ENCODE measurements at regions not wholly inside any gene's neighbourhood (a gene's known extent, or its start where the extent isn't known, plus 50 kb on each side); places are given as distances from the start of the nearest gene placed in this dataset.
"Not testable (repeated sequence)": the region's sequence is repeated elsewhere in the genome, so short reads cannot be mapped to it uniquely, and the experiment has no call there.

- H2AFZ ChIP-seq; intact Hi-C loops (cut with micrococcal nuclease; ENCODE audit: unreplicated experiment); H3K9me3 ChIP-seq (ENCODE audit: insufficient read depth, low read depth); POLR2A ChIA-PET (ENCODE audit: unreplicated experiment); H3K4me3 ChIP-seq; H3K4me2 ChIP-seq; DNase-seq; H3K27ac ChIP-seq; H3K36me3 ChIP-seq (ENCODE audit: low read depth); H3F3A ChIP-seq (ENCODE audit: insufficient read depth, low read depth); H4K20me1 ChIP-seq (ENCODE audit: insufficient read depth); CTCF ChIA-PET; BruUV-seq (replicated peaks); H3K4me1 ChIP-seq (replicated peaks; ENCODE audit: insufficient read depth); H3K9me2 ChIP-seq (ENCODE audit: insufficient read depth); H3K79me2 ChIP-seq (ENCODE audit: low read depth); H3K27me3 ChIP-seq (ENCODE audit: insufficient read depth, low read depth): not testable (repeated sequence)
Observed at GRCh38 chr21:5117135-5117534, 5404.2 kb upstream of the TPTE start.

GRCh38 chr21:5117666-5118295 lies 5403.6 kb upstream of the TPTE start:
- H3K36me3 ChIP-seq (ENCODE audit: low read depth); H3K27me3 ChIP-seq (ENCODE audit: insufficient read depth, low read depth); H4K20me1 ChIP-seq (ENCODE audit: insufficient read depth); BruUV-seq (replicated peaks); H3K9me3 ChIP-seq (ENCODE audit: insufficient read depth, low read depth); H3K27ac ChIP-seq; CTCF ChIA-PET; H2AFZ ChIP-seq; H3K4me2 ChIP-seq; DNase-seq; H3F3A ChIP-seq (ENCODE audit: insufficient read depth, low read depth); H3K4me3 ChIP-seq; H3K4me1 ChIP-seq (replicated peaks; ENCODE audit: insufficient read depth); H3K9me2 ChIP-seq (ENCODE audit: insufficient read depth); intact Hi-C loops (cut with micrococcal nuclease; ENCODE audit: unreplicated experiment); H3K79me2 ChIP-seq (ENCODE audit: low read depth); POLR2A ChIA-PET (ENCODE audit: unreplicated experiment): not testable (repeated sequence)

- POLR2A ChIA-PET (ENCODE audit: unreplicated experiment); H3K4me2 ChIP-seq; H3K27me3 ChIP-seq (ENCODE audit: insufficient read depth, low read depth); H4K20me1 ChIP-seq (ENCODE audit: insufficient read depth); H2AFZ ChIP-seq; H3K79me2 ChIP-seq (ENCODE audit: low read depth); H3K36me3 ChIP-seq (ENCODE audit: low read depth); H3K27ac ChIP-seq; H3K4me3 ChIP-seq; H3K9me3 ChIP-seq (ENCODE audit: insufficient read depth, low read depth); BruUV-seq (replicated peaks); DNase-seq; H3F3A ChIP-seq (ENCODE audit: insufficient read depth, low read depth); H3K4me1 ChIP-seq (replicated peaks; ENCODE audit: insufficient read depth); CTCF ChIA-PET; H3K9me2 ChIP-seq (ENCODE audit: insufficient read depth); intact Hi-C loops (cut with micrococcal nuclease; ENCODE audit: unreplicated experiment): not testable (repeated sequence)
Observed at GRCh38 chr21:5118296-5118679, 5403.1 kb upstream of the TPTE start.

GRCh38 chr21:5119179-5119578 lies 5402.2 kb upstream of the TPTE start:
- H3K79me2 ChIP-seq (ENCODE audit: low read depth); CTCF ChIA-PET; H4K20me1 ChIP-seq (ENCODE audit: insufficient read depth); H3F3A ChIP-seq (ENCODE audit: insufficient read depth, low read depth); H3K4me3 ChIP-seq; BruUV-seq (replicated peaks); H2AFZ ChIP-seq; intact Hi-C loops (cut with micrococcal nuclease; ENCODE audit: unreplicated experiment); H3K36me3 ChIP-seq (ENCODE audit: low read depth); POLR2A ChIA-PET (ENCODE audit: unreplicated experiment); DNase-seq; H3K4me2 ChIP-seq; H3K9me3 ChIP-seq (ENCODE audit: insufficient read depth, low read depth); H3K27ac ChIP-seq; H3K9me2 ChIP-seq (ENCODE audit: insufficient read depth); H3K27me3 ChIP-seq (ENCODE audit: insufficient read depth, low read depth); H3K4me1 ChIP-seq (replicated peaks; ENCODE audit: insufficient read depth): not testable (repeated sequence)

GRCh38 chr21:5121399-5121798 lies 5400.0 kb upstream of the TPTE start:
- CTCF ChIA-PET; H4K20me1 ChIP-seq (ENCODE audit: insufficient read depth); H3K79me2 ChIP-seq (ENCODE audit: low read depth); H3F3A ChIP-seq (ENCODE audit: insufficient read depth, low read depth); H3K36me3 ChIP-seq (ENCODE audit: low read depth); H3K9me2 ChIP-seq (ENCODE audit: insufficient read depth); BruUV-seq (replicated peaks); H3K4me2 ChIP-seq; H2AFZ ChIP-seq; DNase-seq; POLR2A ChIA-PET (ENCODE audit: unreplicated experiment); intact Hi-C loops (cut with micrococcal nuclease; ENCODE audit: unreplicated experiment); H3K4me1 ChIP-seq (replicated peaks; ENCODE audit: insufficient read depth); H3K4me3 ChIP-seq; H3K27ac ChIP-seq; H3K27me3 ChIP-seq (ENCODE audit: insufficient read depth, low read depth); H3K9me3 ChIP-seq (ENCODE audit: insufficient read depth, low read depth): not testable (repeated sequence)

- BruUV-seq (replicated peaks); H3K4me3 ChIP-seq; DNase-seq; H3K27ac ChIP-seq; H3K36me3 ChIP-seq (ENCODE audit: low read depth); H3K27me3 ChIP-seq (ENCODE audit: insufficient read depth, low read depth); H3F3A ChIP-seq (ENCODE audit: insufficient read depth, low read depth); H3K9me2 ChIP-seq (ENCODE audit: insufficient read depth); H2AFZ ChIP-seq; POLR2A ChIA-PET (ENCODE audit: unreplicated experiment); intact Hi-C loops (cut with micrococcal nuclease; ENCODE audit: unreplicated experiment); CTCF ChIA-PET; H3K79me2 ChIP-seq (ENCODE audit: low read depth); H4K20me1 ChIP-seq (ENCODE audit: insufficient read depth); H3K4me2 ChIP-seq; H3K9me3 ChIP-seq (ENCODE audit: insufficient read depth, low read depth); H3K4me1 ChIP-seq (replicated peaks; ENCODE audit: insufficient read depth): not testable (repeated sequence)
Observed at GRCh38 chr21:5121849-5122248, 5399.5 kb upstream of the TPTE start.
